ENCODE measurements at regions not wholly inside any gene's neighbourhood (a gene's known extent, or its start where the extent isn't known, plus 50 kb on each side); places are given as distances from the start of the nearest gene placed in this dataset. TPM values are rescaled to one million over a fixed set of nuclear protein-coding genes. Genes with fewer than 3 reads are reported as not detected.

- H3K36me3 ChIP-seq (replicated peaks in 1 of 2; ENCODE audit: insufficient read depth in 1 of 2, low read depth in 2 of 2): no peaks in the 10 kb centered on the region
- no peak for DNase-seq
- ATAC-seq: no peak
- no peak overlapping the region for H3K27ac ChIP-seq
- no peaks in the 10 kb centered on the region for H3K9me3 ChIP-seq
- WGBS, 2 donors: 60 to 62% methylated on average over 1 of the region's 1 CpG
- TF ChIP-seq POLR2A (IDR thresholded peaks at IDR 0.05) (no peak), CTCF (IDR thresholded peaks at IDR 0.05) (no peak)
- H3K27me3 ChIP-seq: no peaks in the 10 kb centered on the region
- H3K4me3 ChIP-seq: no peak overlapping the region
- intact Hi-C loops (cut with DNase I): no loop called here
- no peaks in the 10 kb centered on the region for H3K4me1 ChIP-seq
These were observed 58.0 kb upstream of the FANCL start for GRCh38 chr2:58299123-58299522.

- no peak for ATAC-seq
- Histone ChIP-seq H3K27me3 (no peaks in the 10 kb centered on the region), H3K27ac (no peak overlapping the region), H3K36me3 (replicated peaks in 1 of 2; ENCODE audit: insufficient read depth in 1 of 2, low read depth in 2 of 2) (no peaks in the 10 kb centered on the region), H3K4me1 (no peaks in the 10 kb centered on the region), H3K9me3 (no peaks in the 10 kb centered on the region), H3K4me3 (no peak overlapping the region)
- DNase-seq: no peak
- intact Hi-C loops (cut with DNase I): no loop called here
- WGBS, 2 donors: 84 to 86% methylated on average over 1 of the region's 1 CpG
- TF ChIP-seq POLR2A (IDR thresholded peaks at IDR 0.05) (no peak), CTCF (IDR thresholded peaks at IDR 0.05) (no peak)
These were observed 51.9 kb upstream of the FANCL start for GRCh38 chr2:58293056-58293455.

- Histone ChIP-seq H3K27ac (no peak overlapping the region), H3K4me1 (no peaks in the 10 kb centered on the region), H3K4me3 (no peak overlapping the region), H3K27me3 (no peaks in the 10 kb centered on the region), H3K9me3 (no peaks in the 10 kb centered on the region), H3K36me3 (replicated peaks in 1 of 2; ENCODE audit: insufficient read depth in 1 of 2, low read depth in 2 of 2) (no peaks in the 10 kb centered on the region)
- intact Hi-C loops (cut with DNase I): no loop called here
- WGBS, 2 donors: 42 to 46% methylated on average over 4 of the region's 4 CpGs
- no peak for TF ChIP-seq CTCF (IDR thresholded peaks at IDR 0.05)
- no peak for TF ChIP-seq POLR2A (IDR thresholded peaks at IDR 0.05)
- ATAC-seq (no peak), DNase-seq (no peak)
These were observed 50.8 kb upstream of the FANCL start for GRCh38 chr2:58291726-58292438.

Small RNA genes lying in the stretch of these regions (microRNA-seq; reads per million reads assigned to microRNA genes)
- gene MIR4432 (ENCODE audit: borderline number of aligned reads in 2 of 2, borderline replicate concordance in 2 of 2): 0 reads per million in 2 donors

Small RNA genes lying in the stretch of these regions (small RNA-seq; reads per million reads assigned to genes)
- gene AC007179.3 (not detected), gene MIR4432 (not detected), gene RNA5SP94 (not detected), gene RNU1-32P (not detected), gene RNU6-508P (not detected)
